Renal cortical epithelial cell (primary cell): ENCODE measurements at regions not wholly inside any gene's neighbourhood (a gene's known extent, or its start where the extent isn't known, plus 50 kb on each side); places are given as distances from the start of the nearest gene placed in this dataset.
A peak's percentile ranks its signal among the peaks of the same experiment; 100 is the strongest.

Experiments used
- DNase-seq: peaks from one replicate; pipeline ENCODE4 v3.0.0-alpha.2; 2011; ENCODE audit warnings: low read depth

DNA sequence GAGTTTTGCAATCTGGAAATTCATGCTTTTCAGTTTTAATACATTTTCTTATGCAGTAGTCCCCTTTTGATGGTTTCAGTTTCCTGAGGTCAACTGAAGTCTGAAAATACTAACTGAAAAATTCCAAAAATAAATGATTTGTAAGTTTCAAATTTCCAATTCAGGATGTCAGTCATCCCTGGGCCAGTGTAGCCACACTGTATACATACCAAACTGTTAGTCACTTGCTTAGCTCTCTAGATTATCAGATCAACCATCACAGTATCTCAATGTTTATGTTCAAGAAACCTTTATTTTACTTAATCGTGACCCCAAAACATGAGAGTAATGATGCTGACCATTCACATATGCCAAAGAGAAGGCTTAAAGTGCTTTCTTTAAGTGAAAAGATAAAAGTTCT is 715.5 kb downstream of the GBE1 start:
- DNase-seq: no peak

DNA sequence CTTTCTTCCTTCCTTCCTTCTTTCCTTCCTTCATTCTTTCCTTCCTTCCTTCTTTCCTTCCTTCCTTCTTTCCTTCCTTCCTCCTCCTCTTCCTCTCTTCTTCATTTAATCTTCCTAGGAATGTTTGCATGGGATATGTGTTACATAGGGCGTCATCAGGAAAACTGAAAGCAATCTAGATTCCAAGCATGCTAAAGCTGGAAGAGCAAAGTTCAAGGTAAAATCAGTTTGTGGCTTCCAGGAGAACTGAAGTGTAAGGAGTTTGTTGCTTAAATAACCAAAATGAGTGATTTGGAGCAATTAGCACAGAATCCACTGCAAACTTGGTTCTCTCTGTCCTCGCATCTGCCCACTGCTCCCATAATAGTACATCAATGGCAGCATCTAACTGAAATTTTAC is 716.2 kb downstream of the GBE1 start:
- DNase-seq: peak; percentile 25

DNA sequence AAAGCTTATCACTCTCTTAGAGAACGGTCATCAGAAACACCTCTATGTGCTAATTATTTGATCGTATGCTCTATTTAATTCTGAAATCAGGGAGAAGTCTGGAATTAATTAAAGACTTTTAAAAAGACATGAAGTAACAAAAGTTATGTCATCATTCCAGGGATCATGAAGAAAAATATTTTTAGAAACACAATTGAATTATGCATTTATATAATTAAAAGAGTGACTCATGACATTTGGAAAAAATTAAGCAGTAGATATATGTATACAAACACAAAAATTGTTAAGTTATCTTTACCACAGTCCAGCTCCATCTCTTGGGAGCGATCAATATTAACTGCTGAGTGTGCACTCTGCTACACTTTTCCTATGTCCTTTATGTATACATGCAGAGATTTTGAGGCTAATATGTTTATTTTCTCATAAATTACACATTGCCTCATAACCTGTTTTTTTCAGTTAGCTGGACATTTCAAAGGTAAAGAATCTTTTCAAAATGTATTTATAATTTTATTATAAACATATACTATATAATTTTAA is 717.7 kb downstream of the GBE1 start:
- no peak for DNase-seq

DNA sequence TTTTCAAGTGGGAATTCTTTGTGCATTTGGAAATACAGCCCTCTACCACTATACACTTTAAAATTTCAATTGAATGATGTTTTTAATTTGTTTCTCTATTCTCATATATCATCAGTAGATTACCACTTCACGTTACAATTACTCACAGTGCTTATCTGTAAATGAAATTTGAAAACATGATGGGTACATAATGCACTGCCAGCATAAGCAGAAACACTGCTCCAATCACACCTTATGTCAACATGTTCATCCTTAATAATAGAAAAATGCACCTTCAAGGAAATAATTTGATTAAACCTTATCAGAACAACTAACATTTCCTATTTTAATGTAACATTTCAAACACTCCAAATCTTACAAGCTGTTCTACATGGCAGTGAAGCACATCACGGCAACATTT is 718.4 kb downstream of the GBE1 start:
- DNase-seq: no peak

DNA sequence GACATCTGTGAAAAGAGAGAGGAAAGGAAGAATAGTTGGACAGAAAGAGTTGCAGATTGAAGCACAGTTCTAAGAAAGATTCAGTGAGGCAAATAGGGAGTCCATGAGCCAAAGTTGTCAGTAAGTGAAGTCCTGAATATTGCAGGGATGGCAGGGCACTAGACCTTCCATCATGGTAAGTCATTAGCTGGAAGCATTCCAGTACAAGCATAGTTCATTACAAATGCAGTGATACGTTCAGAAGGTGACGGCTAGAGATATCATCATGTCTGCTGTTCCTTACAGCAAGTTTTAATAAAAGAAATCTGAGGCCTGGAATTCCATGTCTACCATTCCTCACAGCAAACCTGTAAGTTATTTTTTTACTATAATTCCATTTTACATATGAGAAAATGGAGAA is 720.1 kb downstream of the GBE1 start:
- peak; percentile 15 for DNase-seq

DNA sequence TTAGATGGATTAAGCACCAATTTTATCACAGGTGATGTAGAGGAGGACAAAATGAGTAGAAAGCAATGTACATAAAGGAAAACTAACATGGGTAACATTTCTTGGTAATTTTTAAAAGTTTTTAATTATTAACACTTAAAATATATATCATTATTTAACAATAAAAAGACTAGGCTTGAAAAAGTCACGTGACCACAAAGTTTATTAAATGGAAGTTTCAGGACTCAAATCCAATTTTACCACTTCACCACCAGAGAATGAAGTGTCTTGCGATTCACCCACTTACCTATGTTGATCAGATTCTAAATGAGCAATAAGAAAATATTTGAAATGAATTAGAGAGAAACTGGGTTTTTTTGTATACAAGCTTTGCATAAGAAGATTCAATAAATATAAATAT is 721.3 kb downstream of the GBE1 start:
- no peak for DNase-seq

DNA sequence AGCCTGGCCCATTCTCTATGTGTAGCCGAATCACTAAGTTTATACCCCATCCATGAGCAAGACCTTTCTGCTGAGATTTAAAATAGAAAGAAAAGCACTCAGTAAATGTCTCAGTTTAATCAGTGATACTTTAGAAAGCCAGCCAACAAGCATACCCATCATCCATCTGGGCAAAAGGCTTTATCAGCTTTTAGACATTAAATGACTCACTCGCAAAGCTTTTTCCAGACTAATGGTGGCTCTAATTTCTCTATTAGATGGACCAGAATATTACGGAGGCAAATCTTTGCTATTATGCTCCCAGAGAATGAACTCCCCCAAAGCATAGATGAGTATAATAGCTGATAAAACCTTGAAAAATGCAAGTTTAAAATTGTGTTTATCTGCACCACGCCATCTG is 727.8 kb downstream of the GBE1 start:
- no peak for DNase-seq

DNA sequence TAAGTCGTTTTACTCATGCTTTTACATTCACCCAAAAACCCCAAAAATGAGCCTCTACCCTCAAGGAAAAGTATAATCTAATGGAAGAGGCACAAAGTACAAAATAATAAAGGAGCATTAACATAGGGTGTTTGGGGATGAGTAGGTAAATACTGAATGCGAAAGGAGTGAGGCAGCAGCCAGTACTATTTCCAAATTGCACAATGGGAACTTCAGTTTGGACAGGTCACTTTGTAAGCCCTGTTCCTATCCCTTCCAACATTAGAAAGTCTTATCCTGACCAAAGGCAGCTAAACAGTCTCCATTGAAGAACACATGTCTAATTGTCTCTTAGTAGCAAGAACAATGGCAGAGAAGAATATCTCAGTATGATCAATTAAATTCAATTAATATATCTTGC is 728.3 kb downstream of the GBE1 start:
- no peak for DNase-seq

DNA sequence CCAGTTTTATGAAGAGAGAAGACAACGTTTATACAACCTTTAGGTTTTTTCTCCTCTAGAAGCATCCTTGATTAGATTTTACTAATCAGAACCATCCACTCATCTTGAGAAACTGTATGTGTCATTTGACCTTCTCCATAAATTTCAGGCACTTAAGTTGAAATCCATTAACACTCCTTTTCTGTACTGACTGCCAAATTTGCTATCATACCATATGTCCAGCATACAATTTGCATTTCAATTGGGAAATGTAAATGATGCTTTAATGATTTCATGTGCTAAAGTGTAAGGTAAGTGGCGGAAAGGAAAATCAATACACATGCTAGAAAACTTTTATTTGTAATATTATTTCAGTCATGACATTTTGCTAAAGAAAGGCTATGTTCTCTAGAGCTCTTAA is 731.6 kb downstream of the GBE1 start:
- no peak for DNase-seq

DNA sequence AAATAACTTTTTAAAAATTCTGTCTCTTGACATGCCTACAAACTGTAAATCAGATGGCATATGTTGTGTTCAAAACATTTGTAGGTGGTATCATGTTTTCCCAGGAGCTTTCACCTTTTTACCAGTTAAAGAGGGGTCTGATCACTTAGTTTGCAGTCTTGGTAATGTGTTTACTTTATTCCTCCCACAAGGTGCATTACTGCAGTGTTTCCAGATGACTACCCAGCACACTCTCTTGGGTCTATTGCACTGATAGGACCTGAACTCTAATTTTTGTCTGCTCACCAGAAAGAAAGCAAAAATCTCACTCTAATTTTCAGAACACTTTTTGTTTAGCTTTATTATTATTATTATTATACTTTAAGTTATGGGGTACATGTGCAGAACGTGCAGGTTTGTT is 734.1 kb downstream of the GBE1 start:
- peak; percentile 57 for DNase-seq

DNA sequence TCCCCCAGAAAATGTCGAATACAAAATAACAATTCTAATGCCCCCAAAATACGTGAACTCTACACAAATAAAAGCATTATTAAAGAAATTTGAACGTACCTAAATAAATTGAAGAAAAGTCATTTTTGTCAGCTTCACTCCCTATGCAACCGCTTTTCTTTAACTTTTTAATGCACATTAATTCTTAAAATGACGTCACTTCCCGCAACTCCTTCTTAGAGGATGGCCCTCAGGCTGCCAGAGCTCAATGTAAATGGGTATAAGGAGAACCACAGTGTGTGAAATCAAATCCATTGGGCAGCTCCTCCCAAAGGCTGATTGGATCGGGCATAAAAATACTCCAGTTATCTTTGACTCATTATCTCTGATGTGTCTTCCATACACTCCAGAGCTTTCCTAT is 736.9 kb downstream of the GBE1 start:
- no peak for DNase-seq

DNA sequence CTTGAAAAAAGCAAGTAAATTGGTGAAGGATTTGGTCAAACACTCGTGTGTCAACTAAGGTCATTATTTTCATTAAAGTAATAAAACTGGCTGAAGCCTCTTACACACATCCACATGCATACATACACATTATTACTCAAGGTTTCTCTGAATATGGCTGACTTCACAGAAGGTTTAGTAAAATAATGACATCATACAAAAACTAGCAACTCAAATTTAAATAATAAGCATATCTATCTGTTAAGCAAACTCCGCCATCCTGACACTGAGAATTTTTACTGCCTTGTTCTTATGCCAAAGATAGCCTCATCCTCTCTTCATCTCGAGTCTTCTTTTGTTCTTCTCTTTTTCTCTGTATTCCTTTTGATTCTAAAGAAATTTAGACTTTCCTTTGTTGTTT is 739.1 kb downstream of the GBE1 start:
- DNase-seq: no peak

DNA sequence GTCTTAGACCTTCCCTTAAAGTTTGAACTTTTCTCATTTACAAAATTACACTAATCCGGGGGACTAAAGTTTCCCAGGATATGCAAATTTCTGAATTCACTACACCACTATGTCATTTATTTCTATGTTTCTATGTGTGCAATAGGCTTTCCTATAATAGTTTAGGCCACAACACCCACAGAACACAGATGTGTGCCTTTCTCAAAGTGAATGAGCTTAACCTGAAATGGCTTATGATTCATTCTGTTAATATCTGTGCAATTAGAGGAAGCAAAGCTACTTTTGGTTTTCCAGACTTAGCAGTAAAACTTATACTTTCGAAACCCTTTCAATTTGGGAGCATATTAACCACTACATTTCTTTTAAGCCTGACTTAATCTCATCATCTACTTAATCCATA is 748.1 kb downstream of the GBE1 start:
- DNase-seq: peak; percentile 87

DNA sequence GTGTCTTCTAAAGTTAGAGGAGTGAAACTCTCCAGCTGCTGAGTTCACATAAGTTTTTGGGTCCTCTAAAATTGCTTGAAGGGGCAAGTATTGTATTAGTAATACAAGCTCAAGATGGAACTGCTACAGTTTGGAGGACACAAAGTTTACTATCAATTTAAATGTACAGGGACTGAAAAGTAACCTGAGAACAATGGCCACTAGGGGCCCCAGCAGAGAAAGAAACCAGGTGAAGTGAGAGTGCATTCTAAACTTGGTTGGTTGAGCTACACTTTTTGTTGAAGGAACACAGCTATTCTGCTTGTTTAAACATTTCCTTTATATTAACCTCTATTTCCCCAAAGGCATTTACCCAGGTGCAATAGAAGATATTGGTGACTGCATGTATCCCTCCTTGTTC is 755.5 kb downstream of the GBE1 start:
- no peak for DNase-seq

DNA sequence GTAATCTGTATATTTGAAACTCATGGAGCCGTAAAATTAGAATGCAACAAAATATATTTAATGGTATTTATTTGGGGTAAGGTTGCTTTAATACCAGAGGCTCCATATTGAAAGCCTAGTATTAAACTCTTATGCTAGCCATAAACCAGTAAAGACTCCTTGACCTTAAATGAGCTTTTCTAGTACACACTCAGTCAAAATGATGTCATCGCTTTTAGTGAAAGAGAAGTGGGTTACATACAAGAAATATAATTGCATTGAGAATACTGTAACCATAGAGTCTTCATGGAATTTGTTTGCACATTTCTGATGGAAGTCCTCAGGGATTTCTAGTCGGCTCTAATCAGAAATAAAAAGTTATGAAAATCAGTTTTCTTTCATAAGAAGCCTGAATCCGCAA is 757.6 kb downstream of the GBE1 start:
- no peak for DNase-seq

DNA sequence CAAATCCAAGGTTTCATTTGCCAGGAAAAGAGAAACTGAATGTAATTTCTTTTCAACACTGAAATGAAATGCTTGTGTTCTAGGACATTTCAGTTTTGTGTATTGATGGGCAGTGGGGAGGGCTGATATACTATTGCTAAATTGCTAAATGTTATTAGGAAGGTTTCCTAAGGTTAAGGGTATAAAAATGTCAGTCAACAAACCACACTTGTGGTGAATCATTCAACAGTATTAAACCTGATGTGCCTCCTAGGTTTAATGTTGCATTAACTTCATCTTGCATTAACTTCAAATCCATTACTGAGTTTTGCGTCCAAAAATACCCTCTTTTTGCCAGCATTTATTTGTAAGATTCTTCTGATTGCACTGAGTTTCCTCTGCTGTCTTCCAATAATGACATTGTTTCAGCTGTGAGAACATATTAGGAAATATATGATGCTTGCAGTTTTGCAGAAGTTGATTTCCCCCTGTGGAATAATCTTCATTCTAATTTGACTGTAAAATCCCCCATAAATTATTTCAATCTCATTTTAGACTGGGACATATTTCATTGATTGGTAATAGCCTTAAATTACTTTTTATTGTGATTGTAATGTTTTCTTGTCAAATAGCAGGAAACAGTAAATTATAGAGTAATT is 758.3 kb downstream of the GBE1 start:
- peak; percentile 72 for DNase-seq

DNA sequence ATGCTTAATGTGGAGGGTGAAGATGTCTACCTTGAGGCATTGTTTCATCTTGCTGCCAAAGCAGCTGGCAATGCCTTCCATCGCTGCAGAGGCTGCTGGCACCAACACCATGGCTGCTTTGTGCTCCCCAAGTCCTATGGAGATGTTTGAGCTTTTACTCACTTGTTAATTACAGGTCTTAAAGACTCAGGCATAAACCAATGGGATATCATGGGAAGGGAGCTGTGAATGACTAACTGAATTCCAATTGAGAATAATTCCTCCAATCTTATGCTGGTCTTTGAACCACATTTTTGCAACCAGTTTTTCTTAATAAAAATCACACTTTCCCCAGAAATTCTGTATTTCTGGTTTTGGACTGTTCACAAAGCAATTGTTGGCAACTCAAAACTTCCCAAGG is 762.0 kb downstream of the GBE1 start:
- DNase-seq: peak; percentile 54

DNA sequence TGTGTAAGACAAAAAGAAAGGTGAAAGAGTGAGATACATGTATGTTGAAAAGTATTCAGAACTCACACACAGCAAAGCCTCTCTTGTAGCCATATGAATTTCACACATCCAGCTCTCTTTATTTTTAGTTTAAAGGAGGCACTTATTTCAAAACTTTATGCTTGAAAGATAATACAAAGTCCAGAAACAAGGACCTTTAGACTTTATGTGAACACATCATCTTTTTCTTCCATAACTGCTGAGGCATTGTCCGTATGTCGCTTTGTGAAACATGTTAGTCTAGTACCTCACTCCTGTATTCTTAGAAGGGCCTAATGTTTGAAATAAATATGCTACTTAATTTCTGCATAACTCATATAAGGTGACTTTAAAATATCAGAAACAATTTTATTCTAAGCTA is 763.4 kb downstream of the GBE1 start:
- no peak for DNase-seq

DNA sequence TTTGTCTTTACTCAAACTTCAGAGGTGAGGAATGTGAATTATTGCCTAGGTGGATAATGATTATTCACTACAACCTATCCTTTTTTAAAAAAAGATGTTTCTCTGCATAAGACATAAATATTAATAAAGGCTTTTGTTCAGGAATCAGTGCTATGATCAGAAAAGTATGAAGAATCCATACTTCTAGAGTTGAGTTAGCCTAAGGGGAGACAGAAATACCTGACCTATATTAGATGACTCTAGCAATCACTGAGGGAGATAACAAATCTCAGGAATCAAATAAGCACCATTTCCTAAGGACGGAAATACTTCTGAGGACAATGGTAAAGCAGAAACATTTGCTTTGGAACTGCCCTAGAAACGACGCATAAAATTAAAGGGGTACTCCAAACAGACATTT is 763.8 kb downstream of the GBE1 start:
- no peak for DNase-seq

DNA sequence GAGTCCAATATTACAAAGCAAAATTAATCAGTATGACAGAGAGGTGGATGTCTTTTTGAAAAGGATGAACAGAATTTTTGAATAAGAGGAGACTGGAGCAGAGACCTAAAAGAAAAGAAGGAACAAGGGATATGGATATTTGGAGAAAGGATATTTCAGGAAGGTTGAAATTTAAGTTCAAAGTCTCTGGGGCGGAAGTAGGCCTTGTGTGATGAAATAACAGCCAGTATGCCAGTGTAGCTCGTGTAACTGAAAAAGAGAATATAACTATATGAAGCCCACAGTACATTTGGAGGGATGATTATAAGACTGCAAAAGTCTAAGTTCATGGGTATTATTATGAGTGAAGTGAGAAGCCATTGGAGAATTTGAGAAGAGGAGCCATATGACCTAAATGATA is 766.7 kb downstream of the GBE1 start:
- DNase-seq: no peak

DNA sequence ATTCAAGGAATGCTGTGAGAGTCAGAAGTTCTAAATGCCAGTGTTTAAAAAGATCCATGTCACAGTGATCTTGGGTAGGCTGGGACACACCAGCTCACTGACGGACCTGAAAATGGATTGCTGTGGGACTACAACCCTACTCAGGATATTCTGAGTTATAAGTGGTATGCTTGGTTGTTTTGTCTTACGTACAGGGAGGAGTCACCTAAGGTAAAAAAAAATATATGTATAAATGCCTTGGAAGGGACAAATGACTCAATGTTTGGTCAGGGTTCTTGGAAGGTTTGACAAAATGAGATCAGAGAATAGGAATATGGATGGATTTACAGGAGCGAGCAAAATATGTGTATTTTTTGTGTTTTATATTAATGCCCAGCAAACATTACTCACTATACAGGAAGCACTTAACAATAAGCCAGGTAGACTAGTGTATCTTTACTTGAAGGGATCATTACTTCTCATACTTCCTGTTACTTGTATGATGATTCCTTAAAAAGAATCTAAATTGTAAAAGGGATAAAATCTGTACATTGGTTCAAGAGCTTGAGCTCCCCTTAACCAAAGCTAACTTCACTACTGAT is 767.3 kb downstream of the GBE1 start:
- peak; percentile 69 for DNase-seq

DNA sequence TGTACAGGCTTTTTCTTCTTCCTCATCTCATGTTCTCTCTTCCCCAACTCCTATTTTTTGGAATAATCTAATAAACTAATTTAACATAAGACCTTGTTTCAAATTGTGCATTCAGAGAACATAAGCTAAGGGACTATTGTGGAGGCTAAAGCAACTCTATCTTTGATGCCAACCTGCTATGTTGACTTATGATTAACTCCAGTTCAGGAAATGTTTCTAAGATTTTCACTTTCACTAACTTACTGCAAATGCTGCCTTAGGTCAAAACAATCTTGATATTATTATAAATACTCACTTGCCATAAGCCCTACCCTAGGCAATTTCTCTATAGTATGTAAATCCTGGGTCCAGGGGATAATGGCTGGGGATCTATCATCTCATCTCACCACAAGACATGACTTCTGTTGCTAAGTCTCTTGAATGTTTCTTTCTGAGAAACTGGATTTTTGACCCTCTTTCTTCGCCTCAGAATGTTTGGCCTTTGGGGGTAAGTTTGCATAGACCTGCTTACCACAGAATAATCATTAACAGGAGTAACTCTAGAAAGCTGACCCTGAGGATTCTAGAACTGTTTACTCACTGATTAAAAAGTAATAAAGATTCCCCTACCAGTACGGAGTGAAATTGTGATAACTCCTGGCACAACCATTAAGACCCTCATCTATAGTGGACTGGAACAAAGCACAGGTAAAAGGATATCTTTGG is 768.1 kb downstream of the GBE1 start:
- peak; percentile 96 for DNase-seq

DNA sequence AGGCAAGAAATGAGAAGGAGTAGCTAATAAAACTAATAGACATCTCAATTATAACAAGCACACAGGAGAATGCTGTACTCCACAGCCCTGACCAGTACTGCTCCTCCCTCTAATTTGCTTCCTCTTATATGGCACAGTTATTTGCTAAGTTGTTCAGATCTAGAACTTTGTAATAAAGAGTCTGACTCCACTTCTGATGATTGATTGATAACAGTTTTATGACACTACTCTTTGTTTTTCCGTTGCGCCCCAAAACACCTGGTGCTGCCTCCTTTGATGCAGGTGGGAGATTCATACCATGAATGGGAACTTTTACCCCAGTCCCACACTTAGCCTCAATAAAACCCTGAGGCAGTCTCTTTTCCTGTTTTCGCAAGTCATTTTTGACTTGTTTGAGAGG is 777.7 kb downstream of the GBE1 start:
- no peak for DNase-seq
